Activated gamma-delta T cell (primary cell): ENCODE measurements at regions not wholly inside any gene's neighbourhood (a gene's known extent, or its start where the extent isn't known, plus 50 kb on each side); places are given as distances from the start of the nearest gene placed in this dataset.
"Not testable (repeated sequence)": the region's sequence is repeated elsewhere in the genome, so short reads cannot be mapped to it uniquely, and the experiment has no call there.

Experiments
- DNase-seq: peaks from one replicate; lab custom pipeline; 2025; lab: John Stamatoyannopoulos, UW

GRCh38 chr4:26044983-26045382 lies 131.0 kb downstream of the SMIM20 start:
- DNase-seq: no peak

- DNase-seq: no peak
Measured at GRCh38 chr4:26047795-26048194, 133.8 kb downstream of the SMIM20 start.

GRCh38 chr4:26048378-26048882 lies 134.4 kb downstream of the SMIM20 start:
- DNase-seq: no peak

- no peak for DNase-seq
Measured at GRCh38 chr4:26048950-26049349, 134.9 kb downstream of the SMIM20 start.

- no peak for DNase-seq
Measured at GRCh38 chr4:26049447-26049846, 135.4 kb downstream of the SMIM20 start.

GRCh38 chr4:26050212-26050643 lies 136.2 kb downstream of the SMIM20 start:
- DNase-seq: no peak

GRCh38 chr4:26050671-26051070 lies 136.7 kb downstream of the SMIM20 start:
- DNase-seq: no peak

- no peak for DNase-seq
Measured at GRCh38 chr4:26051240-26051639, 137.2 kb downstream of the SMIM20 start.

GRCh38 chr4:26052663-26053541 lies 138.9 kb downstream of the SMIM20 start:
- DNase-seq: no peak

- DNase-seq: no peak
Measured at GRCh38 chr4:26053761-26054160, 139.7 kb downstream of the SMIM20 start.

- DNase-seq: no peak
Measured at GRCh38 chr4:26055855-26056254, 141.8 kb downstream of the SMIM20 start.

- DNase-seq: no peak
Measured at GRCh38 chr4:26056406-26056805, 142.4 kb downstream of the SMIM20 start.

GRCh38 chr4:26057839-26058238 lies 143.8 kb downstream of the SMIM20 start:
- not testable (repeated sequence) for DNase-seq

- no peak for DNase-seq
Measured at GRCh38 chr4:26058537-26058936, 144.5 kb downstream of the SMIM20 start.

GRCh38 chr4:26059391-26060154 lies 145.6 kb downstream of the SMIM20 start:
- DNase-seq: no peak

GRCh38 chr4:26060286-26060685 lies 146.3 kb downstream of the SMIM20 start:
- DNase-seq: no peak

- DNase-seq: no peak
Measured at GRCh38 chr4:26061248-26061986, 147.4 kb downstream of the SMIM20 start.

GRCh38 chr4:26062215-26062614 lies 148.2 kb downstream of the SMIM20 start:
- DNase-seq: no peak

GRCh38 chr4:26064009-26064408 lies 150.0 kb downstream of the SMIM20 start:
- DNase-seq: not testable (repeated sequence)

GRCh38 chr4:26065833-26066232 lies 151.8 kb downstream of the SMIM20 start:
- no peak for DNase-seq

GRCh38 chr4:26067035-26067434 lies 153.0 kb downstream of the SMIM20 start:
- DNase-seq: no peak

- no peak for DNase-seq
Measured at GRCh38 chr4:26069218-26069617, 155.2 kb downstream of the SMIM20 start.
